Stimulated activated memory B cell treated with anti-CD40 and anti-IgM and Interleukin-4, amounts not matched to agents 10 μg/mL and 1 μg/mL and 100 μg/mL, for 72 hours (primary cell): ENCODE measurements at regions not wholly inside any gene's neighbourhood (a gene's known extent, or its start where the extent isn't known, plus 50 kb on each side); places are given as distances from the start of the nearest gene placed in this dataset.
A peak's percentile ranks its signal among the peaks of the same experiment; 100 is the strongest.

ENCODE experiments used
- ATAC-seq: fragments of 150-1000 bp; cut with Tn5 transposase; 2 replicates; pipeline ENCODE4 v1.10.0; 2021
- H3K27ac Mint-ChIP-seq: one replicate; pipeline ENCODE4 v1.8.0; 2022; ENCODE audit warnings: mild to moderate bottlenecking, mixed read lengths
- H3K27me3 Mint-ChIP-seq: one replicate; pipeline ENCODE4 v1.8.0; 2022; ENCODE audit warnings: mixed read lengths
- H3K36me3 Mint-ChIP-seq: one replicate; pipeline ENCODE4 v1.8.0; 2022; ENCODE audit warnings: mixed read lengths
- H3K4me1 Mint-ChIP-seq: one replicate; pipeline ENCODE4 v1.8.0; 2022; ENCODE audit warnings: mixed read lengths
- H3K4me3 Mint-ChIP-seq: one replicate; pipeline ENCODE4 v1.8.0; 2022; ENCODE audit warnings: mild to moderate bottlenecking, moderate library complexity, mixed read lengths
- H3K9me3 Mint-ChIP-seq: one replicate; pipeline ENCODE4 v1.8.0; 2022; ENCODE audit warnings: mixed read lengths

- ATAC-seq: peak; percentile 31
- Mint-ChIP-seq H3K4me1 (peaks cover 17% of the 10 kb centered on the region), H3K36me3 (no peaks in the 10 kb centered on the region), H3K9me3 (peaks cover 4% of the 10 kb centered on the region), H3K27me3 (no peaks in the 10 kb centered on the region), H3K27ac (peak overlapping the region; percentile 65), H3K4me3 (no peak overlapping the region)
Measured at GRCh38 chrX:20378233-20378920, 111.7 kb upstream of the RPS6KA3 start.

DNA sequence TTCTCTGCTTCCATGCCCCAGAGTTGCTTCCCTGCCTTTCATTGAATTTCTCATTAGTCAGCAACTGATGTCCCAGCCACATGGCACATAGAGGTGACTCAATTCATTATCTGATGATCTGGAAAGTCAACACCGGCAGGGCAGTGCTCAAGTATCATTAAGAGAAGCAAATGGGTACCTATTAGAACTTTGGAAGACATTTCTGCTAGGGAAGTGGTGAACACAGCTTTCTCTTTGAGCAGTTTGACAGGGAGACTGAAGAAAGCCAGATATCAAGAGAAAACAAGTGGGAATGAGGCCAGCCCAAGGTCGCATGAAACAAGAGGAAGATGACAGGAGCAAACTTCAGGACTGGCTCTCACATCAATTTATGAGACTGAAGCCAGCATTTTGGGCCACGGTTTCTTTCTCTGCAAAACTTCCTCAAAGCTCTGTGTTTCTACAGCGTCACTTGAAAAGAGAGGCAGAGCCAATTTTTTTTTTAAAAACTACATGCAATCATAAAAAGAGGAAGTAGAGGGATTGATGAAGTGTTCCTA is 108.3 kb upstream of the RPS6KA3 start:
- Mint-ChIP-seq H3K27ac (peak overlapping the region; percentile 87), H3K4me3 (peak overlapping the region; percentile 46), H3K27me3 (no peaks in the 10 kb centered on the region), H3K4me1 (peaks cover 18% of the 10 kb centered on the region), H3K36me3 (no peaks in the 10 kb centered on the region), H3K9me3 (peaks cover 4% of the 10 kb centered on the region)
- ATAC-seq: peak; percentile 76

DNA sequence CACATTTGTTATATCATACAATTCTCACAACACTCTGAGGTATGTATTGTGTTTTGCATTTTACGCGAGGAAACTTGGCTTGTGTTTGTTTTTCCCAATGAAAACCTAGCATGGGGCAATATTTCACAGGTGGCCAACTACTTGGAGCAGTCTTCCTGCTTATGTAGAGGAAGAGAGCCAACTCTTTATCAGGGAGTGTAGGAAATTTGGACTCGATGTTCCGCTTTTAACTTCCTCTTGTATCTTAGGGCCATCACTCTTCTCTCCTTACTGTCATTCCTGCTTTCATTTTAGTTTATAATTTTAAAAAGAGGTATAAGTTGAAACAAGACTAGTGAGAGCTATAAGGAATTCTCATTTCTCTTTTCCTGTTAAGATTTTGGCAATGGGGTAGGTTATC is 107.7 kb upstream of the RPS6KA3 start:
- no peak overlapping the region for H3K4me3 Mint-ChIP-seq
- peaks cover under 1% of the 10 kb centered on the region for H3K9me3 Mint-ChIP-seq
- peaks cover 18% of the 10 kb centered on the region for H3K4me1 Mint-ChIP-seq
- ATAC-seq: no peak
- peak overlapping the region; percentile 87 for H3K27ac Mint-ChIP-seq
- no peaks in the 10 kb centered on the region for H3K36me3 Mint-ChIP-seq
- no peaks in the 10 kb centered on the region for H3K27me3 Mint-ChIP-seq

DNA sequence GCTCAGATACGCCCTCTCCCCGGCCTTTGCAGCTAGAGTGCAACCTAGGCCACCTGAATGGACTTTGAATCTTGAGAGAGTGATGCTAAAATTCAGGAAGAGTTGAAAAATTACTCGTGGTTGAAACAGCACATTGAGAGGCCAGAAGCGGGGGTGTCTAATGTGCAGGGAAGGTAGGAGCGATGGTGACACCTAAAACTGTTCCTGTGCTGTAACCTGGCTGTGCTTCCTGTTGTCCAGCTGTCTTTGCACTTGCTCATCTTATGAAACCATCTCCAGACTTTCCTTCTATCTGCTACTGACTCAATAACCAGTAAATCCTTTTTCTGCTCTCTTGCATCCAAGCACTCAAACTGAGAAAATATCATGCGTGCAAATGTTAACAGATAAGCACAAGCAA is 106.4 kb upstream of the RPS6KA3 start:
- no peaks in the 10 kb centered on the region for H3K36me3 Mint-ChIP-seq
- no peak overlapping the region for H3K4me3 Mint-ChIP-seq
- no peak overlapping the region for H3K27ac Mint-ChIP-seq
- H3K27me3 Mint-ChIP-seq: no peaks in the 10 kb centered on the region
- H3K9me3 Mint-ChIP-seq: no peaks in the 10 kb centered on the region
- no peak for ATAC-seq
- peaks cover 18% of the 10 kb centered on the region for H3K4me1 Mint-ChIP-seq

DNA sequence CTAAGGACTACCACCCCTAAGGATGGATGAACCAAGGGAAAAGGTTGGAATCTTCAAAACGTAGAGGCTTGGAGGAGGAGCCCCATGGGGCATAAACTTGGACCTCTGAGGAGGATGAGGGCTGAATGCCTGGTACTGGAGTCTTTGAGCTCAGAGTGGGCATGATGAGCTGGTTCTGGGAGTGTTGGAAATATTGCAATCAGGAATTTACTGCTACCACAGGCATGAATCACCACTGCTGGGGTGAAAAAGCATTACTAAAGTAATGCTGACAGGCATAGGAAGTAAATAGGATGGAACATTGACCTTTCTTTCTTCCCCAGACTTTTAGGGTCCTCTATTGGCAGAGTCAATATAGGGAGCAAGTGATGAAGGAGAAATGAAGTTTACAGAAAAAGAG is 105.8 kb upstream of the RPS6KA3 start:
- Mint-ChIP-seq H3K9me3 (no peaks in the 10 kb centered on the region), H3K36me3 (no peaks in the 10 kb centered on the region), H3K27ac (peak overlapping the region; percentile 40), H3K4me1 (peaks cover 18% of the 10 kb centered on the region), H3K4me3 (no peak overlapping the region), H3K27me3 (no peaks in the 10 kb centered on the region)
- ATAC-seq: no peak

DNA sequence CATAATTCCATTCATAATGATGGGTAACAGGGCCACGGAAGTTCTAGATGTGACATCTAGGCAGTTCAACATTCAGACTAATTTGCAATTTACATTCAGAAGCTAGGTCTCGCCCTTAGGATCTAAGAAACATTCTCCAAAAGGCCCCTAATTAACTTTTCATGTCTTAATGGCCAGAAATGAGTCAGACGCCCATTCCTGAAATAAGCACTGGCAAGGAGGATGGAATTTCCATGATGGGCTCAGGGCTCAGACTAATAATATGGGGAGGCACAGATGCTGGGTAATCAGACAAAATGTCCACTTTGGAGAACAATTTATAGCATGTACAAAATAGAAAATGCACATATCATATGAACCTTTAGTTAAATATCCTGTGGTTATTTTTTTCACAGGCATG is 102.8 kb upstream of the RPS6KA3 start:
- no peak overlapping the region for H3K27ac Mint-ChIP-seq
- ATAC-seq: no peak
- H3K9me3 Mint-ChIP-seq: no peaks in the 10 kb centered on the region
- H3K4me3 Mint-ChIP-seq: no peak overlapping the region
- H3K4me1 Mint-ChIP-seq: peaks cover 8% of the 10 kb centered on the region
- no peaks in the 10 kb centered on the region for H3K36me3 Mint-ChIP-seq
- no peaks in the 10 kb centered on the region for H3K27me3 Mint-ChIP-seq

DNA sequence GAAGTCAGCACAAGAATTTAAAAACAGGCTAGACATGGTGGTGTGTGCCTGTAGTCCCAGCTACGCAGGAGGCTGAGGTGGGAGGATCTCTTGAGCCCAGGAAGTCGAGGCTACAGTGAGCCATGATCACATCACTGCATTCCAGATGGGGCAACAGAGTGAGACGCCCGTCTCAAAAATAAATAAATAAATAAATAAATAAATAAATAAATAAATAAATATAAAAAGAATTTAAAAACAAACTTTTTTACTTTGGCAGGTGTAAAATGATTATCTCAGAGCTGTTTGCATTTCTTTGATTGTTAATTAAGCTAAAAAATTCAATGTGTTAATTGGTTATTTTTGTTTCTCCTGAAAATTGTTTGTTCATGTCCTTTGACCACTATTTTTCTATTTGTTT is 97.5 kb upstream of the RPS6KA3 start:
- ATAC-seq: no peak

GRCh38 chrX:20363275-20363674 is 96.6 kb upstream of the RPS6KA3 start:
- no peaks in the 10 kb centered on the region for H3K9me3 Mint-ChIP-seq
- no peaks in the 10 kb centered on the region for H3K36me3 Mint-ChIP-seq
- H3K27me3 Mint-ChIP-seq: no peaks in the 10 kb centered on the region
- H3K4me3 Mint-ChIP-seq: no peak overlapping the region
- H3K4me1 Mint-ChIP-seq: no peaks in the 10 kb centered on the region
- ATAC-seq: no peak
- H3K27ac Mint-ChIP-seq: no peak overlapping the region

More for the DNA sequence above, 97.5 kb upstream of the RPS6KA3 start:
- Mint-ChIP-seq H3K4me1 (no peaks in the 10 kb centered on the region), H3K36me3 (no peaks in the 10 kb centered on the region), H3K27ac (no peak overlapping the region), H3K27me3 (no peaks in the 10 kb centered on the region), H3K4me3 (no peak overlapping the region), H3K9me3 (no peaks in the 10 kb centered on the region)

- H3K4me3 Mint-ChIP-seq: no peak overlapping the region
- no peaks in the 10 kb centered on the region for H3K27me3 Mint-ChIP-seq
Measured at GRCh38 chrX:20362268-20363267, 95.9 kb upstream of the RPS6KA3 start.

DNA sequence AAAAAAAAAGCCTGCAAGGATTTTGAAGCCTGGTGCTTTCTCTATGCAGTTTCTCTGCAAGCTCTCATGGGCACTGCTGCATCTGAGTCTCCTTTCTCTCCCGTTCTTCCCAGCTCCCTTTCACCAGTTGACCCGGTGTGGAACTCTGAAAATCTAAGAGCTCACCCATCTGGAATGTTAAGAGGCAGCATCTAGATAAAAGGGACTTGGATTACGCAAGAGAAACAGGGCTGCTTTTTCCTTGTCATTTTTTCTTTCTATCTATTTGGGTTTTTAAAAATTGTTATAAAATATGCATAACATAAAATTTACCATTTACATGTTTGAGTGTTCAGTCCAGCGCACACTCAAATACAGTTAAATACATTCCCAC is 95.2 kb upstream of the RPS6KA3 start:
- H3K4me1 Mint-ChIP-seq: no peaks in the 10 kb centered on the region
- H3K27me3 Mint-ChIP-seq: no peaks in the 10 kb centered on the region
- no peaks in the 10 kb centered on the region for H3K36me3 Mint-ChIP-seq
- no peak for ATAC-seq
- no peaks in the 10 kb centered on the region for H3K9me3 Mint-ChIP-seq
- no peak overlapping the region for H3K27ac Mint-ChIP-seq
- no peak overlapping the region for H3K4me3 Mint-ChIP-seq

More at GRCh38 chrX:20362268-20363267, 95.9 kb upstream of the RPS6KA3 start:
- no peak overlapping the region for H3K27ac Mint-ChIP-seq
- no peaks in the 10 kb centered on the region for H3K4me1 Mint-ChIP-seq
- no peak for ATAC-seq
- no peaks in the 10 kb centered on the region for H3K36me3 Mint-ChIP-seq
- H3K9me3 Mint-ChIP-seq: no peaks in the 10 kb centered on the region

GRCh38 chrX:20361081-20361889 is 94.6 kb upstream of the RPS6KA3 start:
- no peak for ATAC-seq
- no peaks in the 10 kb centered on the region for H3K4me1 Mint-ChIP-seq
- no peaks in the 10 kb centered on the region for H3K27me3 Mint-ChIP-seq
- H3K4me3 Mint-ChIP-seq: no peak overlapping the region
- no peaks in the 10 kb centered on the region for H3K9me3 Mint-ChIP-seq
- no peak overlapping the region for H3K27ac Mint-ChIP-seq
- no peaks in the 10 kb centered on the region for H3K36me3 Mint-ChIP-seq

GRCh38 chrX:20355187-20355586 is 88.5 kb upstream of the RPS6KA3 start:
- no peak for ATAC-seq

GRCh38 chrX:20354505-20354904 is 87.8 kb upstream of the RPS6KA3 start:
- Mint-ChIP-seq H3K9me3 (no peaks in the 10 kb centered on the region), H3K27me3 (no peaks in the 10 kb centered on the region), H3K4me3 (no peak overlapping the region), H3K27ac (no peak overlapping the region), H3K4me1 (no peaks in the 10 kb centered on the region), H3K36me3 (no peaks in the 10 kb centered on the region)
- ATAC-seq: no peak

More at GRCh38 chrX:20355187-20355586, 88.5 kb upstream of the RPS6KA3 start:
- no peaks in the 10 kb centered on the region for H3K36me3 Mint-ChIP-seq
- H3K4me1 Mint-ChIP-seq: no peaks in the 10 kb centered on the region
- no peak overlapping the region for H3K27ac Mint-ChIP-seq
- no peak overlapping the region for H3K4me3 Mint-ChIP-seq
- no peaks in the 10 kb centered on the region for H3K9me3 Mint-ChIP-seq
- no peaks in the 10 kb centered on the region for H3K27me3 Mint-ChIP-seq

DNA sequence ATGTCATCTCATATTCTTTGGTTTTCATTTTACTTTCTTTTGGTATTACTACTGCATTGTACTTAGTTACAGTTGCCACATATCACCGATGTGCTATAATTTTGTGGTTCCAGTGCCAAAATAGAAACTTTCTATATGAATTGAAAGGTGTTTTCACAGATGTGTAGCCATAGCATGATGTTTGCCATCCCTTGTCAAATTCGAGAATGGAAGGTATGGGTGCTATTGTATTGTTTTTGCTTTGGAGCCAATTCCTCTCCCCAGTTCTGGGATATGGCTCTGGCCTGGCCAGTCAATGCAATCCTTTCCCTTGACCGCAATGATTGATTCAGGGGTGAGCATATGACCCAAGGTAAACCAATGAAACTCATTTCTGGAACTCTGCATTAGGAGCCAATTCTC is 86.2 kb upstream of the RPS6KA3 start:
- Mint-ChIP-seq H3K4me1 (no peaks in the 10 kb centered on the region), H3K4me3 (no peak overlapping the region), H3K36me3 (no peaks in the 10 kb centered on the region), H3K27me3 (no peaks in the 10 kb centered on the region), H3K9me3 (no peaks in the 10 kb centered on the region), H3K27ac (no peak overlapping the region)
- ATAC-seq: no peak

- Mint-ChIP-seq H3K27ac (no peak overlapping the region), H3K4me3 (no peak overlapping the region)
- no peak for ATAC-seq
Measured at GRCh38 chrX:20352504-20352903, 85.8 kb upstream of the RPS6KA3 start.

More at GRCh38 chrX:20352504-20352903, 85.8 kb upstream of the RPS6KA3 start:
- H3K36me3 Mint-ChIP-seq: no peaks in the 10 kb centered on the region
- no peaks in the 10 kb centered on the region for H3K27me3 Mint-ChIP-seq
- H3K4me1 Mint-ChIP-seq: no peaks in the 10 kb centered on the region
- no peaks in the 10 kb centered on the region for H3K9me3 Mint-ChIP-seq
